VCaP (cell line): ENCODE measurements at regions not wholly inside any gene's neighbourhood (a gene's known extent, or its start where the extent isn't known, plus 50 kb on each side); places are given as distances from the start of the nearest gene placed in this dataset.

ENCODE experiments used
- H3K27ac ChIP-seq: fragments of 450-650 bp; 2 replicates; pipeline ENCODE4 v1.5.1; 2017
- CTCF ChIP-seq: fragments of 450-650 bp; conservative IDR thresholded peaks from 2 replicates; pipeline ENCODE4 v1.5.1; 2017; ENCODE audit warnings: mild to moderate bottlenecking, moderate library complexity

- no peak for TF ChIP-seq CTCF
- no peak overlapping the region for H3K27ac ChIP-seq
These were observed 260.7 kb downstream of the POLR1F start for GRCh38 chr7:19448091-19448490.

GRCh38 chr7:19442016-19442785 is 266.6 kb downstream of the POLR1F start:
- H3K27ac ChIP-seq, result no peak overlapping the region
- peak; percentile 71 for TF ChIP-seq CTCF

- H3K27ac ChIP-seq, result no peak overlapping the region
- no peak for TF ChIP-seq CTCF
These were observed 269.3 kb downstream of the POLR1F start for GRCh38 chr7:19439517-19439916.

GRCh38 chr7:19437446-19437845 is 271.4 kb downstream of the POLR1F start:
- no peak for TF ChIP-seq CTCF
- no peak overlapping the region for H3K27ac ChIP-seq

GRCh38 chr7:19427944-19428343 is 280.9 kb downstream of the POLR1F start:
- TF ChIP-seq CTCF, result no peak
- no peak overlapping the region for H3K27ac ChIP-seq

- H3K27ac ChIP-seq, result no peak overlapping the region
- TF ChIP-seq CTCF, result no peak
These were observed 276.6 kb upstream of the FERD3L start for GRCh38 chr7:19421861-19422260.

- no peak for TF ChIP-seq CTCF
- H3K27ac ChIP-seq, result no peak overlapping the region
These were observed 272.0 kb upstream of the FERD3L start for GRCh38 chr7:19417231-19417630.
